ENCODE measurements at regions not wholly inside any gene's neighbourhood (a gene's known extent, or its start where the extent isn't known, plus 50 kb on each side); places are given as distances from the start of the nearest gene placed in this dataset.

DNA sequence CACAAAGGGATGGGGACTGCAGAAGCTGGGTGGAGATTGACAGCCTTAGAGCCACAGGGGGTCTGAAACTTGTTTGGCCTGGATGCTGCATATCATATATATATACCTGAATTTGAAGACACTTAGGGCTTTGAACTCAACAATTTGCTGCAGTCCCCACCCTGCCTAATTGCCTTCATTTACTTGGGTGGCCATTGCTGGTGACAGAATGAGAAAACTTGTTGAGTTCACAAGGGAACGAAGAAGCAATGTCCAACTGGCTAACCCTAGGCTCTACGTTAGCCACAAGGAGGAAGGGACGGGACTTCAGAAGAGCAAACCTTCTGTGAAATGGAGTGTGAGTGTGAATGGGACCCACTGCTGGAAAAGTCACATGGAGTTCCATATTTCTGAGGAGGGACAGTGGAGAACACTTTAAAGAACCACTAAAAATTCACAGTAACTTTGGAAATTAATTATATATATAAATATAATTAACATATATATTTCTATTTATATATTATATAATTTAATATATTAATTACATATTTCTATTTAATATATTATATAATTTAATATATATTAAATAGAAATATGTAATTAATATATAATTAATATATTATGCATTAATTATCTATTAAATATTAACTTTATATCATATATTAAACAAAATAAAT is 215.3 kb upstream of the SOX9 start:
- TF ChIP-seq CTCF (optimal IDR thresholded peaks at IDR 0.05 in 1 of 3, IDR thresholded peaks at IDR 0.05 in 1 of 3, conservative IDR thresholded peaks at IDR 0.05 in 1 of 3; ENCODE audit: extremely low read depth in 1 of 3, insufficient read depth in 2 of 3, low read length in 3 of 3) (no peak), EZH2 (IDR thresholded peaks at IDR 0.05; ENCODE audit: low read length) (no peak)

All from keratinocyte (primary cell).